ENCODE measurements at regions not wholly inside any gene's neighbourhood (a gene's known extent, or its start where the extent isn't known, plus 50 kb on each side); places are given as distances from the start of the nearest gene placed in this dataset.
"Not testable (repeated sequence)": the region's sequence is repeated elsewhere in the genome, so short reads cannot be mapped to it uniquely, and the experiment has no call there.

DNA sequence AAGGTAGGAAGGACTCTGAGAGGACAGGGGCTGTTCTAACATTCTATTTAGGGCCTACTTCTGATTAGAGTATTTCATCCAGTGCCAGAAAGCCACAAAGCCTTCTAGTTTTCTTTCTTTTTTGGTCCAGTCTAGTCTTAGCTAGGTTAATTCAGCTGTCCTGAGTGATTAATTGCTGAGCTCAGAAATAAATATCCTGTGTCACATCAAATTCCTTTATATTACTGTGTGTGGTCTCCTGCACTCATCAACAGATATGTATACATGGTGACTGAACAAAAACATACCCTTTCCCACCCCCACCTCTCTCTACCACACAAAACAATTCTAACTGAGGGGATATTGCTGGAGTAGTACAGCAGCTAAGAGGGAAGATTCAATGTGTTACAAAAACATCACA lies 601.5 kb upstream of the NRSN1 start:
- no peak for DNase-seq (ENCODE audit: extremely low read depth, low read depth)

DNA sequence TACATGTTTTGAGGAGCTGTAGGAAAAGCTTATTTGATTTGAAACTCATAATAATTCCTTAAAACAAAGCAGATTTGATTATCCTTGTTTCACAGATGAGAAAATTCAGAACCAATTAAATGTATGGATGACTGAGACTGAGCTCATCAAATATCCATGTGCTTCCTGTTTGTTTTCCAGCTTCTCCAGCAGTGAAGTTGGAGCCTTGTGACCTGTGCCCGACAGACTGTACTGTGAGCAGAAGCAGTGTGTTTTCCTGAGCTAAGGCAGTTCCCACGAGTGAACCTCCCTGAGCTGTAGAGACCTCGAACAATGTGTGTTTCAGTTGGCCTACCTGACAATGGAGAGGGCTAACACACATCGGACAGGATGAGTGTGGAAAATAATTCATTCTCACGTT lies 599.5 kb upstream of the NRSN1 start:
- DNase-seq (ENCODE audit: extremely low read depth, low read depth), result no peak

DNA sequence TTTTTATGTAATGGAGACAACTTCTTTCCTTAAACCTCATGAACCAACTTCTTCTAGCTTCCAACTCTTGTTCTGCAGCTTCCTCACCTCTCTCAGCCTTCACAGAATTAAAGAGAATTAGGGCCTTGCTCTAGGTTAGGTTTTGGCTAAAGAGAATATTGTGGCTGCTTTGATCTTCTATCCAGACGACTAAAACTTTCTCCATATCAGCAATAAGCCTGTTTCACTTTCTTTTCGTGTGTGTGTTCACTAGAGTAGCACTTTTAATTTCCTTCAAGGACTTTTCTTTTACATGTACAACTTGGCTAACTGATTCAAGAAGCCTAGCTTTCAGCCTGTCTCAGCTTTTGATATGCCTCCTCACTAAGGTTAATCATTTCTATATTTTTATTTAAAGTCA lies 596.1 kb upstream of the NRSN1 start:
- DNase-seq (ENCODE audit: extremely low read depth, low read depth), result no peak

DNA sequence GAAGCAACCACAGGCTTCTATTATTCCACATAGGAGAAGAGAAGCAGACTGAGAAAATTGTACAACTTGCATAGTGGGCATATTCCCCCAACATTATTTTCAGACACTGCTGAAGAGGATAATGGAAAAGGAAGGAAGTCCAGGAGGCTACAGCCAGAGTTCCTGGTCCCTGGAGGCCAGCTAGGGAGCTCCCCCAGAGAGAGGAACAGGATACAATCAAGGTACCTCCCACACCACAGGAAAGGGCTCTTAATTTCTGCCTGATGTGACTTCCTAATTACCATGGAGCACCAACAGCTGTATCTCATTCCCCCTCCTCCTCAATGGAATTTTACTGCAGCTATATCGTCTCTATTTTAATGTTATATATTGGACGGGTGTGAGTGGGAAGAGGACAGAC lies 594.3 kb upstream of the NRSN1 start:
- no peak for DNase-seq (ENCODE audit: extremely low read depth, low read depth)

DNA sequence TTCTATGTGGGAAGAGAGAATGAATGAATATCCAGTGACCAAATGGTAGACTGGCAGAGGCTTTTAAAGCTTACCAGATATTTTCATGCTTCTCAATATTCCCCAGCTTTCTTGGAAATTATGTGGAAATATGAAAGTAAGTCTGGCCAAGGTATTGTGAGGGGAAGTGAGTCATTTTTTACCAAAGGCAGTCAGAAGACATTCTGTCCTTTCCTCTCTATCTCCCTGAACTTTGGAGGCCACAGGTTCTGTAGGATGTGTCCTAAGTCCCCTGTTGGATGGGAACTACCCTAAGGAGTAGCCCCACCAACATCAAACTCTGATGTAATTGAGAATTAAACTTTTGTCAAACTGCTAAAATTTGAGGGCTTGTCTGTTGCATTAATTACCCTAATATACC lies 593.8 kb upstream of the NRSN1 start:
- no peak for DNase-seq (ENCODE audit: extremely low read depth, low read depth)

DNA sequence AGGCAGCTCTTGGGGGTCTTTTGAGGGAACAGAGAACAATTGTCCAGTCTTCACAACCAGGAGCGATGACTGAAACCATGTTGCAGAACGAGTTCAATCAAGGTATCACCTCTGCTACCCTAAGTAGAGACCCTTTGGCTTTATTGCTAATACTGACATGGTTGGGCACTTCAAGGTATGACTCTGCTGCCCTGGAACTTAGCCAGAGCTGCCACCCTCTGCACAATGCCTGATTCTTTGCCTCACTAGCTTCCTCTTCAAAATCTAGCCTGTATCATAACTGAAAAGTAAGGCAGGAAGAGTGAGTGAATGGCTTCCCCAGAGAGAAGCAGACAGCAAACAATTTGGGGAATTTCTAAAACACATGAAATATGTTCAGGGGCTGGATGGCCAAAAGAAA lies 592.7 kb upstream of the NRSN1 start:
- no peak for DNase-seq (ENCODE audit: extremely low read depth, low read depth)

DNA sequence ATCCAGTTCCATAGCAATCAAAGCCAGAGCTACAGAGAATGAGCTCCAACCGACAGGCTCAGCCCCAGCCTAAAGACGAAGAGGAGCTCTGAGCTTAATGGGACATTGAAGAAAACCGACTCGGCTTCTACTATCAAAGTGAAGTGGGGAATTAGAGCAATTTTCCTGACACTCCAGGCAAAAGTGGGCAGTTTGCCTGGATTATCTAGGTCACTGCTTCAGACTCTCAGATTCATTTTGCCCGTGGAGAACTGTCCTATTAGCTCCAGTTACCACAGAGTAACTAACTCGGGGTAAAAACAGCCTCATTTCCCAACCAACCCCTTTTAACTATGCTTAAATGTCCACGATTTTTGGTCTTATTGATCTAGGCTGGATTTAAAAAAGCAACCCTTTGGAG lies 592.1 kb upstream of the NRSN1 start:
- no peak for DNase-seq (ENCODE audit: extremely low read depth, low read depth)

- DNase-seq (ENCODE audit: extremely low read depth, low read depth), result no peak
These were observed 591.7 kb upstream of the NRSN1 start for GRCh38 chr6:23534351-23534750.

DNA sequence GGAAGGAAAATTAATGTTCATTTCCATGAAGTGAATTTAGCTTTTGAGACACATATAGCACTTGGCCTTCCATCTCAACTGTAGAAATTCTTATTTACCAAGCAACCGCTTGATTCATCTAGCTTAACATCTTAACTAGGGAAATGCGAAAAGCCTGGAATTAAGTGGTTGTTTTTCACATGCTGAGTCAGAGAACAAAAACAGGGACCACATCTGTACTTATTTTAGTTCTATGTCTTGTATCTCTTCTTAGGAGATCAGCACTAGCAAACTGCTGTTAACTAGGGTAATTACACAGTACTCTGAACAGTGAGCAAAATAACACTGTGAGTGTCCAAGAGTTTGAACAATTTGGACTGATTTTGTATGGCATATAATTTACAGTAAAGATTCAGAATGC lies 590.9 kb upstream of the NRSN1 start:
- no peak for DNase-seq (ENCODE audit: extremely low read depth, low read depth)

GRCh38 chr6:23537828-23538227 lies 588.2 kb upstream of the NRSN1 start:
- DNase-seq (ENCODE audit: extremely low read depth, low read depth), result no peak

GRCh38 chr6:23547851-23548250 lies 578.2 kb upstream of the NRSN1 start:
- no peak for DNase-seq (ENCODE audit: extremely low read depth, low read depth)

DNA sequence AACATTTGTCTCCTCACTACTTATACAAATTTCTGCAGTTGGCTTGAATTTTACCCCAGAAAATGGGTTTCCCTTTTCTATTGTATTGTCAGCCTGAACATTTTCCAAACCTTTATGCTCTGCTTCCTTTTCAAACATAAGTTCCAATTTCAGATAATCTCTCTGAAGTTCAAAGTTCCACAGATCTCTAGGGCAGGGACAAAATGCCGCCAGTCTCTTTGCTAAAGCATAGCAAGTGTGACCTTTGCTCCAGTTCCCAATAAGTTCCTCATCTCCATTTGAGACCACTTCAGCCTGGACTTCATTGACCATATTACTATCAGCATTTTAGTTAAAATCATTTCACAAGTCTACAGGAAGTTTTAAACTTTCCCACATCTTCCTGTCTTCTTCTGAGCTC lies 571.1 kb upstream of the NRSN1 start:
- not testable (repeated sequence) for DNase-seq (ENCODE audit: extremely low read depth, low read depth)

GRCh38 chr6:23559587-23560343 lies 566.2 kb upstream of the NRSN1 start:
- DNase-seq (ENCODE audit: extremely low read depth, low read depth), result no peak

DNA sequence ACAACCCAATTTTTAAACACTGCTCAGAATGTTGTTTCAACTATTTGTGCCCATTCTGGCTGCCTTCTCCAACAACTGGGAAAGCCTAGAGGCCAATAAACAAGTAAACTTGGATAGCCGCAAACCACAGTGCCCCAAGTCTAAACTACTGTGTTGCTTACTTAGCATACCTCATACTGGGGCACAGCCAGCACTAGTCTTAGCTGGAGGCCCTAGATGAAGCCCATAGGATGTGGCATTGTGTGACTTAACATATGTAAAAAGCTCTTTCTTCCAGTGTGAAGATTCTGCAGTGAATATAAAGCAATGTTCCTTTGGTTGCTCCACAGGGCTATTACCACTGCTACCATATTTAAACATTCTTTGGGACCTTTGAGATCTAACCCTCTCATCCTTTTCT lies 564.3 kb upstream of the NRSN1 start:
- no peak for DNase-seq (ENCODE audit: extremely low read depth, low read depth)

GRCh38 chr6:23562554-23562953 lies 563.5 kb upstream of the NRSN1 start:
- no peak for DNase-seq (ENCODE audit: extremely low read depth, low read depth)

DNA sequence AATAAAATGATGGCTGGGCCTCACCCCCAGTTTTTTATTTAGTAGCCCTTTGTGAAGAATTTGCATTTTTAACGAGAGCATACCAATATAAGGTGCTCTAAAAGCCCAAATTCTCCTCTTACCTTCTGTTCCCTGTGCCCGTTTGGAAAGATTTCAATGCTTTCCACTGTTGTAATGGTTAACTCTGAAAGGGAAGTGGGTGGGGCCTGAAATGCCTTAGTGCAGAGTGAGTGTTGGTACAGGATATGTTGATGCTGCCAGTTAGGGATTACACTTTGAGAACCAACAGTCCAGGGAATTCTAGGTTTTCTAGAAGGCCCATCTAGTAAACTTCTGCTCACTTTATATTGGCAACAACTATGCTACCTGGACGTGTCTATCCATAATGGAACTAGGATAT lies 562.7 kb upstream of the NRSN1 start:
- no peak for DNase-seq (ENCODE audit: extremely low read depth, low read depth)

DNA sequence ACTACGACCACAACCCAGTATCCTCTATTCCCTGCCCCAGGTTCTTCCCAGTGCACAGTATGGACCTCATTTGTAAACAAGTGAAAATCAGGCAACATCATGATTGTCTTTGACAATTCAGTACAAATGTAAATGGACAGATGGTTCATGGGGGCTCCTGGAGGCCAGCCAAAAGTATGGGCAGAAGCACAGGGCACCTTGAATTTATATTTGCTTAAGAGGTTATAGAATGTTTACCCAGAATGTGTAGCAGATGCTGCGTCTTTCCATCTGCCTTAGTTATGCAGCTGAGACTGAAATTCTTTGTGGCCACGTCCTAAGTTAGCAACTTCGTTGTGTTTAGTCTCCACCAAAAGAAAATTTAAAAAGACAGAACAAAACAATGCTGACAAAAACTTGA lies 559.6 kb upstream of the NRSN1 start:
- DNase-seq (ENCODE audit: extremely low read depth, low read depth), result no peak

DNA sequence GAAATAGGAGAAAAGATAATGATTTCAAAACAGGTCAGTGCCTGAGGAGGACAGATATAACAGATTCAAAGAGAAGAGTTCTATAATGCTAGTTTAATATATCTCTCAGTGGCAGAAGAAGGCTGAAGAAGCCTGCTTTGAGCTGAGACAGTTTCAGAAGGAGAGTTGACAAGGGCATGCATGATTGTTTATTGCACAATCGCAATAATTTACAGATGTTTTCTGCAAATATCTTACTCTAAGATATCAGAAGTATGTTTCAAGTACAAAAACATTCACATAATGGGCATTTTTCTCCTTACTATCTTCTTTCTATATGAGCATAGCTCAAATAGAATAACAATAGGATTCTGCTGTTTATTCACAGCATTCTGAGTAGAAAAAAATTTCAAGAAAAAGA lies 557.7 kb upstream of the NRSN1 start:
- no peak for DNase-seq (ENCODE audit: extremely low read depth, low read depth)

DNA sequence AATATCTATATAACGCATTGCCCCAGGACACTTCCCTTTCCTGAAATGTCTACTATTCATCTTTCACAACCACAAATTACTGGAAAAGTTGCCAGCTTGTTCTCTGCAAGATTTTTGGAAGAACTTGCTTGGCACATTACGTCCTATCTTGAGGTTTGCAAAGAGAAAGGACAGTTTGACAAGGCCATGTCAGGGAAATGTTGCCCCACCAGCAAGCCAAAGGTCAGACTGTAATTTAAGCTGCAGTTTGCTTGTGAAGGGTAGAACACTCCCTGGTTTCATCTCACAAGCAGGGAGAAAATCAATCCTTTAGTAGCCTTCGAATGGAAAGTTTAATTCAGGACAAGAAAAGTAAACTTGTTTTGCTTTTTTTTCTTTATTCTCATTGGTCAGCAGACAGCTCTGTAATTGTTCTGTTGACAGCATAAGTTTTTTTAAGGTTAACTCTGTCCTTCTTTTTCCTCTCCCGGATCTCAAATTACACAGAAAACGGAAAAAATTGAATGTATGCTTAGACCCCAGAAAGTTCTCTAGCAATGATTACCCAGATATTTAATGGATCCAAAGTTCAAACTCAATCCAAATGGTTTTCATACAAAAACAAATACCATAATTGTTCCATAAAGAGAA lies 541.8 kb upstream of the NRSN1 start:
- DNase-seq (ENCODE audit: extremely low read depth, low read depth), result no peak

GRCh38 chr6:23587582-23587981 lies 538.4 kb upstream of the NRSN1 start:
- DNase-seq (ENCODE audit: extremely low read depth, low read depth), result no peak

DNA sequence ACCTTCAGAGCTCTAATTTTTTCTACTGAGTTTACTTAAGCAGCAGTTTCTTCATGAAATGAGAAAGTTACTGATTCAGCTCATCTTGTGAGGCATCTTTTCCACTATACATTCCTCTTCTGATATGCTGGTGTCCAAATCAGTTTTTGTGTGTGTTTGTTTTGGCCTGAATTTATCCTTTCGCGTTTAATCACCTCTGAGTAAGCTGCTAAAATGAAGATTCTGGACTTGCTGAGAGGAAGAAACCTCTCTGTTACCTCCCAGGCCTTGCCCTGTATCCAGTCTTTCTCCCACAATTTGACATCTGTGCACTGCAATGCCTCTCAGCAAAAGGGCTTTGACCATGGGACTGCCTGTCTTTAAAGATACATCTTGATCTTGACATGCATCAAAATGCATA lies 536.2 kb upstream of the NRSN1 start:
- DNase-seq (ENCODE audit: extremely low read depth, low read depth), result no peak

- no peak for DNase-seq (ENCODE audit: extremely low read depth, low read depth)
These were observed 535.4 kb upstream of the NRSN1 start for GRCh38 chr6:23590498-23591126.
